ENCODE measurements at regions not wholly inside any gene's neighbourhood (a gene's known extent, or its start where the extent isn't known, plus 50 kb on each side); places are given as distances from the start of the nearest gene placed in this dataset.

DNA sequence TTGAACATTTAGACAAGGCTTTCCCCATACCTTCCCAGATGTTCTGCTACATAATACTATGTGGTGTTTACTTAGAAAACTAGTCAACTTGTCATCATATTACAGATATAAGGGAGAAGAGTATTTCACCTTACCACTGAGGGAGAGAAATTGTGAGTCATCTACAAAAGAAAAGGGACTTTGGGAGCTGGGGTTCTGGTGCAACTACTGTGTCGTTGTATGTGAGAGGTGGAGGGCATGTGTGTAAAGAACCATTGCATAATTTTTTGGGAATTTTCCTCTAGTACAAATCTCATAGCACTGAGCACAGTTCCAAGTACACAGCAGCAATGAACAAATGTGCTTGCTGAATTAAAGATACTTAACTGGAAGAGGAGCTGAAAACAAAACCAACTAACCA, 665.6 kb downstream of the DHX35 start:
- Histone ChIP-seq H3K27me3 (ENCODE audit: insufficient read depth, poor library complexity, severe bottlenecking) (no peaks in the 10 kb centered on the region), H3K4me3 (replicated peaks; ENCODE audit: insufficient read depth, low read length) (no peak overlapping the region), H3K27ac (replicated peaks) (no peak overlapping the region)
- TF ChIP-seq POLR2AphosphoS5 (IDR thresholded peaks at IDR 0.05; ENCODE audit: low read depth) (no peak), GABPA (IDR thresholded peaks at IDR 0.05; ENCODE audit: low read depth) (no peak), SPI1 (IDR thresholded peaks at IDR 0.05; ENCODE audit: borderline replicate concordance, low read depth) (no peak)
- TF ChIP-seq, protein P1, sequence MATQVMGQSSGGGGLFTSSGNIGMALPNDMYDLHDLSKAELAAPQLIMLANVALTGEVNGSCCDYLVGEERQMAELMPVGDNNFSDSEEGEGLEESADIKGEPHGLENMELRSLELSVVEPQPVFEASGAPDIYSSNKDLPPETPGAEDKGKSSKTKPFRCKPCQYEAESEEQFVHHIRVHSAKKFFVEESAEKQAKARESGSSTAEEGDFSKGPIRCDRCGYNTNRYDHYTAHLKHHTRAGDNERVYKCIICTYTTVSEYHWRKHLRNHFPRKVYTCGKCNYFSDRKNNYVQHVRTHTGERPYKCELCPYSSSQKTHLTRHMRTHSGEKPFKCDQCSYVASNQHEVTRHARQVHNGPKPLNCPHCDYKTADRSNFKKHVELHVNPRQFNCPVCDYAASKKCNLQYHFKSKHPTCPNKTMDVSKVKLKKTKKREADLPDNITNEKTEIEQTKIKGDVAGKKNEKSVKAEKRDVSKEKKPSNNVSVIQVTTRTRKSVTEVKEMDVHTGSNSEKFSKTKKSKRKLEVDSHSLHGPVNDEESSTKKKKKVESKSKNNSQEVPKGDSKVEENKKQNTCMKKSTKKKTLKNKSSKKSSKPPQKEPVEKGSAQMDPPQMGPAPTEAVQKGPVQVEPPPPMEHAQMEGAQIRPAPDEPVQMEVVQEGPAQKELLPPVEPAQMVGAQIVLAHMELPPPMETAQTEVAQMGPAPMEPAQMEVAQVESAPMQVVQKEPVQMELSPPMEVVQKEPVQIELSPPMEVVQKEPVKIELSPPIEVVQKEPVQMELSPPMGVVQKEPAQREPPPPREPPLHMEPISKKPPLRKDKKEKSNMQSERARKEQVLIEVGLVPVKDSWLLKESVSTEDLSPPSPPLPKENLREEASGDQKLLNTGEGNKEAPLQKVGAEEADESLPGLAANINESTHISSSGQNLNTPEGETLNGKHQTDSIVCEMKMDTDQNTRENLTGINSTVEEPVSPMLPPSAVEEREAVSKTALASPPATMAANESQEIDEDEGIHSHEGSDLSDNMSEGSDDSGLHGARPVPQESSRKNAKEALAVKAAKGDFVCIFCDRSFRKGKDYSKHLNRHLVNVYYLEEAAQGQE (IDR thresholded peaks at IDR 0.05; ENCODE audit: insufficient replicate concordance, low read depth) = no peak
- TF ChIP-seq, protein P2, sequence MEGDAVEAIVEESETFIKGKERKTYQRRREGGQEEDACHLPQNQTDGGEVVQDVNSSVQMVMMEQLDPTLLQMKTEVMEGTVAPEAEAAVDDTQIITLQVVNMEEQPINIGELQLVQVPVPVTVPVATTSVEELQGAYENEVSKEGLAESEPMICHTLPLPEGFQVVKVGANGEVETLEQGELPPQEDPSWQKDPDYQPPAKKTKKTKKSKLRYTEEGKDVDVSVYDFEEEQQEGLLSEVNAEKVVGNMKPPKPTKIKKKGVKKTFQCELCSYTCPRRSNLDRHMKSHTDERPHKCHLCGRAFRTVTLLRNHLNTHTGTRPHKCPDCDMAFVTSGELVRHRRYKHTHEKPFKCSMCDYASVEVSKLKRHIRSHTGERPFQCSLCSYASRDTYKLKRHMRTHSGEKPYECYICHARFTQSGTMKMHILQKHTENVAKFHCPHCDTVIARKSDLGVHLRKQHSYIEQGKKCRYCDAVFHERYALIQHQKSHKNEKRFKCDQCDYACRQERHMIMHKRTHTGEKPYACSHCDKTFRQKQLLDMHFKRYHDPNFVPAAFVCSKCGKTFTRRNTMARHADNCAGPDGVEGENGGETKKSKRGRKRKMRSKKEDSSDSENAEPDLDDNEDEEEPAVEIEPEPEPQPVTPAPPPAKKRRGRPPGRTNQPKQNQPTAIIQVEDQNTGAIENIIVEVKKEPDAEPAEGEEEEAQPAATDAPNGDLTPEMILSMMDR (IDR thresholded peaks at IDR 0.05; ENCODE audit: insufficient read depth, low read length) = no peak
- DNase-seq (ENCODE audit: low read depth in 1 of 2, low spot score in 1 of 2) = no peak

DNA sequence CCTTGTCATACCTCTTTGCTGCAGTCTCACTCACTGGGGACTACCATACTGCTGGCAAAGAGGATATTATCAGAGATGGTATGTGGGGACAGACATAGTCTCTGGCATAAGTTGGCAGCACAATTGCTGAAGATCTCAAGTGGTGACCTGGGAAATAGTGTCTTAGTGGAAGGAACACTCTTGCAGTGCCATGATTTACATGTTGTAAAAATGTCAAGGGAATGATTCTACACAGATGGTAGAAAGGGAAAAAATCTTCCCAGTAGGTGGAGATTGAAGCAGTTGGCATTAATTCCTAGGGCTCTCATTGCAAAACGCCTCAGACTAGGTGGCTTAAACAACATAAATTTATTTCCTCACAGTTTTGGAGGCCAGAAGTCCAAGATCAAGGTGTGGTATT, 662.2 kb downstream of the DHX35 start:
- H3K27me3 ChIP-seq (ENCODE audit: insufficient read depth, poor library complexity, severe bottlenecking) = no peaks in the 10 kb centered on the region
- H3K27ac ChIP-seq (replicated peaks) = no peak overlapping the region
- H3K4me3 ChIP-seq (replicated peaks; ENCODE audit: insufficient read depth, low read length) = no peak overlapping the region
- DNase-seq (ENCODE audit: low read depth in 1 of 2, low spot score in 1 of 2) = no peak
- TF ChIP-seq GABPA (IDR thresholded peaks at IDR 0.05; ENCODE audit: low read depth) (no peak), SPI1 (IDR thresholded peaks at IDR 0.05; ENCODE audit: borderline replicate concordance, low read depth) (no peak), POLR2AphosphoS5 (IDR thresholded peaks at IDR 0.05; ENCODE audit: low read depth) (no peak)
- TF ChIP-seq, protein P2 (IDR thresholded peaks at IDR 0.05; ENCODE audit: insufficient read depth, low read length) = no peak
- TF ChIP-seq, protein P1 (IDR thresholded peaks at IDR 0.05; ENCODE audit: insufficient replicate concordance, low read depth) = no peak

DNA sequence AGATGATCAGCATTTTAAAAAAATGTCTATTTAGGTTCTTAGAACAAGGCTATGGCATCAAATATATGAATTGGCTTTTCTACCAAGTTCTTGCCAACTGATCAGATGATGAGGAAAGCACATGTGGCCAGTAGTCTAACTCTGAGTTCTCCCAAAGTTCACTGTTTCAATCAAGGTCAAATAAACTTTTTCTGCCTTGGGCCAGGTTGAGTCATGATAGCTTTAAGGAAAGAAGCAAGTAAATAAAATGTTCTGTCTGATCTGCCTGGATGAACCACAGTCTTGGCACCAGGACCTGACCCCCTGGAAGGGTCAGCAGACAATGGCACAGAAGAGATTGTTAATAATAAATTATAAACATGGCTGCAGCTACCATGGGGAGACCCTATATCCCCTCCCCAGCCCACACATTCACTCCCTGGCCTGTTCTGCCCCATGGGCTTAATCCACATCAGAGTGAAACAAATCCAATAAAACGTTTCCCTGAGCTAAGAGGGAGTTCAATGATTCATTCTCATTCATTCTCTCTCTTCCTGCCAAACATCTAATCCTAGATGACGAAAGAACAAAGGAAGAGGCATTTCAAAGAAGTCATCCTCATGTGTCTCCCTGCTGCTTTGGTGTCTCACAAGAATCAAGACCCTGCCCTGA, 661.6 kb downstream of the DHX35 start:
- no peak for DNase-seq (ENCODE audit: low read depth in 1 of 2, low spot score in 1 of 2)
- no peak overlapping the region for H3K4me3 ChIP-seq (replicated peaks; ENCODE audit: insufficient read depth, low read length)
- TF ChIP-seq, protein P1 (IDR thresholded peaks at IDR 0.05; ENCODE audit: insufficient replicate concordance, low read depth) = no peak
- TF ChIP-seq, protein P2 (IDR thresholded peaks at IDR 0.05; ENCODE audit: insufficient read depth, low read length) = no peak
- TF ChIP-seq GABPA (IDR thresholded peaks at IDR 0.05; ENCODE audit: low read depth) = no peak
- no peak for TF ChIP-seq SPI1 (IDR thresholded peaks at IDR 0.05; ENCODE audit: borderline replicate concordance, low read depth)
- no peak for TF ChIP-seq POLR2AphosphoS5 (IDR thresholded peaks at IDR 0.05; ENCODE audit: low read depth)
- no peak overlapping the region for H3K27ac ChIP-seq (replicated peaks)
- no peaks in the 10 kb centered on the region for H3K27me3 ChIP-seq (ENCODE audit: insufficient read depth, poor library complexity, severe bottlenecking)
